Natural killer cell (primary cell): ENCODE measurements at regions not wholly inside any gene's neighbourhood (a gene's known extent, or its start where the extent isn't known, plus 50 kb on each side); places are given as distances from the start of the nearest gene placed in this dataset.

Source experiments
- ATAC-seq, 3 donors: fragments of 150-1000 bp in 2 of 3; fragments of 200-7000 bp in 1 of 3; cut with Tn5 transposase; 1 replicate in 1 of 3; 2 replicates in 2 of 3; pipeline ENCODE4 v1.10.0; 2021; ENCODE audit warnings: mild to moderate bottlenecking in 2 of 3, moderate library complexity in 2 of 3
- DNase-seq, 2 donors: peaks; one replicate each; pipeline versions ENCODE4 v3.0.0 to v3.0.0-alpha.2; 2013 to 2021; ENCODE audit warnings: mixed read lengths in 1 of 2
- H3K27ac ChIP-seq: one replicate; pipeline ENCODE4 v1.5.1; 2013; ENCODE audit warnings: mild to moderate bottlenecking, low read length
- H3K27me3 ChIP-seq: one replicate; pipeline ENCODE4 v1.6.1; 2013; ENCODE audit warnings: low read length; ENCODE audit not compliant: control insufficient read depth, insufficient read depth
- H3K36me3 ChIP-seq: one replicate; pipeline ENCODE4 v1.6.1; 2013; ENCODE audit warnings: low read length; ENCODE audit not compliant: control insufficient read depth, insufficient read depth
- H3K4me1 ChIP-seq: one replicate; pipeline ENCODE4 v1.6.1; 2013; ENCODE audit warnings: low read length; ENCODE audit not compliant: control insufficient read depth, insufficient read depth
- H3K4me3 ChIP-seq: one replicate; pipeline ENCODE4 v1.5.1; 2013; ENCODE audit warnings: low read length
- H3K9me3 ChIP-seq: one replicate; pipeline ENCODE4 v1.6.1; 2013; ENCODE audit warnings: low read length; ENCODE audit not compliant: control insufficient read depth, insufficient read depth
- H3K27ac Mint-ChIP-seq, 2 donors: one replicate each; pipeline ENCODE4 v1.8.0; 2022; ENCODE audit warnings: mild to moderate bottlenecking in 2 of 2, mixed read lengths in 2 of 2, moderate library complexity in 1 of 2
- H3K27me3 Mint-ChIP-seq, 2 donors: one replicate each; pipeline ENCODE4 v1.8.0; 2022; ENCODE audit warnings: low read depth in 2 of 2, mixed read lengths in 2 of 2
- H3K36me3 Mint-ChIP-seq: one replicate; pipeline ENCODE4 v1.8.0; 2022; ENCODE audit warnings: mixed read lengths
- H3K4me1 Mint-ChIP-seq, 2 donors: one replicate each; pipeline ENCODE4 v1.8.0; 2022; ENCODE audit warnings: mixed read lengths in 2 of 2
- H3K4me3 Mint-ChIP-seq: one replicate; pipeline ENCODE4 v1.8.0; 2022; ENCODE audit warnings: mild to moderate bottlenecking, moderate library complexity, mixed read lengths
- H3K9me3 Mint-ChIP-seq, 2 donors: one replicate each; pipeline ENCODE4 v1.8.0; 2022; ENCODE audit warnings: mixed read lengths in 2 of 2
- CTCF ChIP-seq: fragments of 200-600 bp; IDR thresholded peaks from one replicate; pipeline ENCODE4 v1.8.0; 2022; ENCODE audit warnings: antibody characterized with exemption
- WGBS: methylation state at CpG from one replicate; pipeline ENCODE4 v1.1.7; 2013; ENCODE audit warnings: missing lambda C conversion rate; ENCODE audit not compliant: insufficient coverage; 5-methylcytosine and 5-hydroxymethylcytosine counted together
- intact Hi-C: fragments of 100-400 bp; cut with micrococcal nuclease; formaldehyde crosslinking; loops from one replicate; pipeline ENCODE4 v1.14.2; 2022

- Histone ChIP-seq H3K9me3 (no peaks in the 10 kb centered on the region), H3K4me3 (no peak overlapping the region), H3K27ac (no peak overlapping the region), H3K36me3 (no peaks in the 10 kb centered on the region), H3K27me3 (no peaks in the 10 kb centered on the region), H3K4me1 (no peaks in the 10 kb centered on the region)
- H3K9me3 Mint-ChIP-seq = no peaks in the 10 kb centered on the region
- intact Hi-C loops = no loop called here
- DNase-seq (no peak), ATAC-seq (no peak)
- H3K4me3 Mint-ChIP-seq = no peak overlapping the region
- no peak overlapping the region for H3K27ac Mint-ChIP-seq
- no peaks in the 10 kb centered on the region for H3K36me3 Mint-ChIP-seq
- H3K27me3 Mint-ChIP-seq = peaks cover 7 to 32% of the 10 kb centered on the region in 2 donors
- no peaks in the 10 kb centered on the region for H3K4me1 Mint-ChIP-seq
- TF ChIP-seq CTCF = no peak
- WGBS = 76% methylated on average over 5 of the region's 5 CpGs
These were observed 69.2 kb upstream of the EPS8L3 start for GRCh38 chr1:109832945-109833344.

- no peak overlapping the region for H3K4me3 Mint-ChIP-seq
- peaks cover 7 to 9% of the 10 kb centered on the region in 2 donors for H3K27me3 Mint-ChIP-seq
- H3K9me3 Mint-ChIP-seq = no peaks in the 10 kb centered on the region
- WGBS = 88% methylated on average over 8 of the region's 8 CpGs
- no peaks in the 10 kb centered on the region for H3K36me3 Mint-ChIP-seq
- Histone ChIP-seq H3K27ac (no peak overlapping the region), H3K4me3 (no peak overlapping the region), H3K4me1 (peaks cover 9% of the 10 kb centered on the region), H3K27me3 (no peaks in the 10 kb centered on the region), H3K36me3 (no peaks in the 10 kb centered on the region), H3K9me3 (no peaks in the 10 kb centered on the region)
- ATAC-seq = no peak
- peaks cover 6 to 8% of the 10 kb centered on the region in 2 donors for H3K4me1 Mint-ChIP-seq
- intact Hi-C loops = no loop called here
- TF ChIP-seq CTCF = no peak
- DNase-seq = no peak
- H3K27ac Mint-ChIP-seq = no peak overlapping the region
These were observed 65.2 kb upstream of the EPS8L3 start for GRCh38 chr1:109828756-109829505.

GRCh38 chr1:109827986-109828385 is 64.3 kb upstream of the EPS8L3 start:
- ATAC-seq (no peak), DNase-seq (no peak)
- Mint-ChIP-seq H3K36me3 (no peaks in the 10 kb centered on the region), H3K4me1 (peaks cover 8 to 10% of the 10 kb centered on the region in 2 donors), H3K27ac (no peak overlapping the region), H3K27me3 (peaks cover 4 to 7% of the 10 kb centered on the region in 2 donors), H3K4me3 (no peak overlapping the region), H3K9me3 (no peaks in the 10 kb centered on the region)
- Histone ChIP-seq H3K4me3 (no peak overlapping the region), H3K36me3 (no peaks in the 10 kb centered on the region), H3K27ac (no peak overlapping the region), H3K4me1 (peaks cover 18% of the 10 kb centered on the region), H3K9me3 (no peaks in the 10 kb centered on the region), H3K27me3 (no peaks in the 10 kb centered on the region)
- TF ChIP-seq CTCF = no peak
- intact Hi-C loops = no loop called here
- 96% methylated on average over 7 of the region's 7 CpGs for WGBS

DNA sequence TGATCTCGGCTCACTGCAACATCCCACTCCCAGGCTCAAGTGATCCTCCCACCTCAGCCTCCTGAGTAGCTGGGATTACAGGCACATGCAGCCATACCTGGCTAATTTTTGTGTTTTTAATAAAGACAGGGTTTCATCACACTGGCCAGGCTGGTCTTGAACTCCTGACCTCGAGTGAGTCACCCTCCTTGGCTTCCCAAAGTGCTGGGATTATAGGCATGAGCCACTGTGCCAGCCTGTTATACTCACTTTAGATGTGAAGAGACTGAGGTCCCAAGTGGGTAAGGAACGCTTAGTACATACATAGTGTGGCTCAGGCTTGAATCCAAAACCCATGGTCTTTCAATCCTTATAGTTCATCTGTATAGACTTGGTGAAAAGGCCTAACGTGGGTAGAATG is 63.7 kb upstream of the EPS8L3 start:
- Mint-ChIP-seq H3K27me3 (peaks cover 0 to 7% of the 10 kb centered on the region in 2 donors), H3K36me3 (no peaks in the 10 kb centered on the region), H3K27ac (no peak overlapping the region), H3K4me1 (peaks cover 8 to 15% of the 10 kb centered on the region in 2 donors), H3K4me3 (no peak overlapping the region), H3K9me3 (no peaks in the 10 kb centered on the region)
- TF ChIP-seq CTCF = no peak
- no peak for DNase-seq
- no peak for ATAC-seq
- H3K9me3 ChIP-seq = no peaks in the 10 kb centered on the region
- H3K27me3 ChIP-seq = no peaks in the 10 kb centered on the region
- H3K4me3 ChIP-seq = no peak overlapping the region
- intact Hi-C loops = no loop called here
- peaks cover 23% of the 10 kb centered on the region for H3K4me1 ChIP-seq
- no peak overlapping the region for H3K27ac ChIP-seq
- H3K36me3 ChIP-seq = no peaks in the 10 kb centered on the region
- 81% methylated on average over 4 of the region's 4 CpGs for WGBS
